NCI-H2029 treated with DMSO at 0.1 percent for 48 hours (cell line): ENCODE measurements at regions not wholly inside any gene's neighbourhood (a gene's known extent, or its start where the extent isn't known, plus 50 kb on each side); places are given as distances from the start of the nearest gene placed in this dataset.

Experiments
- DNase-seq: peaks from one replicate; lab custom pipeline; 2025; lab: John Stamatoyannopoulos, UW

DNA sequence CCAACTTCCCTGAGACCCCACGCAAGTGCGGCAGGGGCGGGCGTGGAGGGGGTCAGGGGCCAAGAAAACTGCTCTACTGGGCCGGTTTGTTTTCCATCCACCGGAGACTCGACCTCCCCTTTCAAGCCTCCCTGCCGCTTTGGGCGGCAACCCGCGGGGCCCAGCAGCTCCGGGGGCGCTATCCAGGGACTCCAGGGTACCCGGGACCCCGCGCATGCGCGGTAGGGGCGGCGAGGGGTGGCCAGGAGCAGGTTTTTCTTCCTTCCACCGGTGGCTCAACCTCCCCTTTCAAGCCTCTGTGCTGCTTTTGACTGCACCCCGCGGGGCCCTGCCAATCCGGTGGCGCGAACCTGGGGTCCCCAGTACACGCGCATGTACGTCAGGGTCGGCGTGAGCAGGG lies 323.5 kb downstream of the ALG10 start:
- DNase-seq = no peak

DNA sequence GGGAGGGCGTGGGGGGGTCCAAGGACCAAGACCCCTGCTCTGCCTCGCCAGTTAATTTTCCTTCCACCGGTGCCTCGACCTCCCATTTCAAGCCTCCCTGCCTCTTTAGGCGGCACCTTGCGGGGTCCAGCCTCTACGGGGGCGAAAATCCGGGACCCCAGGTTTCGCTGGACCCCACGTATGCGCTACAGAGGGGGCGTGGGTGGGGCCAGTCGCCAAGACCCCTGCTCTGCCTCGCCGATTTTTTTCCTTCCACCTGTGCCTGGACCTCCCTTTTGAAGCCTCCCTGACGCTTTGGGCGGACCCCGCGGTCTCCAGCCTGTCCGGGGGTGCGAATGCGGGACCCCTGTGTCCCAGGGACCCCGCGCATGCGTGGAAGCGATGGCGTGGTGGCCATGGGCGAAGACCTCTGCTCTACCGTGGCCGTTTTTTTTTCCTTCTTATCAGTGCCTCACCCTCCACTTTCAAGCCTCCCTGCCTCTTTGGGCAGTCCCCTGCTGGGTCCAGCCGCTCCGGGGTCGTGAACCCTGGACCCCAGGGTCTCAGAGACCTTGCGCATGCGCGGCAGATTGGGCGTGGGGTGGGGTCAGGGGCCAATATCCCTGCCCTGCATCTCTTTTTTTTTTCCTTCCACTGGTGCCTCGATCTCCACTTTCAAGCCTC lies 324.2 kb downstream of the ALG10 start:
- no peak for DNase-seq

DNA sequence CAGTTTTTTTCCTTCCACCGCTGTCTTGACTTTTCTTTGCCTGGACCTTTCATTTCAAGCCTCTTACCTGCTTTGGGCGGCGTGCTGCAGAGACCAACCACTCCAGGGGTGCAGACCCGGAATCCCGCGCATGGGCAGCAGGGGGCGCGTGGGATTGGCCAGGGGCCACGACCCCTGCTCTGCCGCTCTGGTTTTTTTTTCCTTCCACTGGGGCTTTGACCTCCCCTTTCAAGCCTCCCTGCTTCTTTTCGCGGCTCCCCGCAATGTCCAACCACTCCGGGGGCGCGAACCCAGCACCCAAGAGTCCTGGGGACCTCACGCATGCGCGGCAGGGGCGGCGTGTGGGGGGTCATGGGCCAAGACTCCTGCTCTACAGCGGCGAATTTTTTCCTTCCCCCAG lies 325.1 kb downstream of the ALG10 start:
- no peak for DNase-seq

DNA sequence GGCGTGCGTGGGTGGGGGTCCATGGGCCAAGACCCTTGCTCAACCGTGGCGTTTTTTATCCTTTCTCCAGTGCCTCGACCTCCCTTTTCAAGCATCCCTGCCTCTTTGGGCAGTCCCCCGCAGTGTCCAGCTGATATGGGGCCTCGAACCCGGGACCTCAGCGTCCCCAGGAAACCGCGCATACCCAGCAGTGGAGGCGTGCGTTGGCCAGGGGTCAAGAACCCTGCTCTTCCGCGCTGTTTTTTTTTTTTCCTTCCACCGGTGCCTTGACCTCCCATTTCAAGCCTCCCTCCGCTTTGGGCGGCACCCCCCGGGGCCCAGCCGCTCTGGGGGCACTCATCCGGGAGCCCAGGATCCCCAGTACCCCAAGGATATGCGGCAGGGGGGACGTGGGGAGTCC lies 325.8 kb downstream of the ALG10 start:
- no peak for DNase-seq

DNA sequence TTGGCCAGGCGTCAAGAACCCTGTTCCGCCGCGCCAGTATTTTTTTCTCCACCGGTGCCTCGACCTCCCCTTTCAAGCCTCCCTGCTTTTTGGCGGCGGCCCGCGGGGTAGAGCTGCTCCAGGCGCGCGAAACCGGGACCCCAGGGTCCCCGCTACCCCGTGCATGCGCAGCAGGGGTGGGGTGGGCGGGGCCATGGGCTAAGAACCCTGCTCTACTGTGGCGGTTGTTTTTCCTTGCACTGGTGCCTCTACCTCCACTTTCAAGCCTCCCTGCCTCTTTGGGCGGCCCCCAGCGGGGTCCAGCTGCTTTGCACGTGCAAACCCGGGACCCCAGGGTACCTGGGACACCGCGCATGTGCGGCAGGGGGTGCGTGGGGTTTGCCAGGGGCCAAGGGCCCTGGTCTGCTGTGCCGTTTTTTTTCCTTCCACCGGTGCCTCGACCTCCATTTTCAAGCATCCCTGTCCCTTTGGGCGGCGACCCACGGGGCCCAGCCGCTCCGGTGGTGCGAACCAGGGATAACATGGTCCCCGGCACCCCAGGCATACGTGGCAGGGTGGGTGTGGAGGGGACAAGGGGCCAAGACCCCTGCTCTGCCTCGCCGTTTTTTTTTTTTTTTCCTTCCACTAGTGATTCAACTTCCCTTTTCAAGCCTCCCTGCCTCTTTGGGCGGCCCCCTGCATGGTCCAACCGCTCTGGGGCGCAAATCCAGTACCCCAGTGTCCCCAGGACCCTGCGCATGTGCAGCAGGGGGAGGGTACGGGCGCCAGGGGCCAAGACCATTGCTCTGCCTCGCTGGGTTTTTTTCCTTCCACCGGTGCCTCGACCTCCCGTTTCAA lies 326.8 kb downstream of the ALG10 start:
- no peak for DNase-seq

DNA sequence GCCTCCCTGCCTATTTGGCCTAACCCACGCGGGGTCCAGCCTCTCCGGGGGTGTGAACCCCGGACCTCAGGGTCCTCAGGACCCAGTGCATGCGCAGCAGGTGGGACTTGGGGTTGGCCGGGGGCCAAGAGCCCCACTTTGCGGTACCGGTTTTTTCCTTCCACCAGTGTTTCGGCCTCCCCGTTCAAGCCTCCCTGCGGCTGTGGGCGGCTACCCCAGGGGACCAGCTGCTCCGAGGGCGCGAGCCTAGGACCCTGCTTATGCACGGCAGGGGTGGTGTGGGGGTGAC lies 327.3 kb downstream of the ALG10 start:
- no peak for DNase-seq

DNA sequence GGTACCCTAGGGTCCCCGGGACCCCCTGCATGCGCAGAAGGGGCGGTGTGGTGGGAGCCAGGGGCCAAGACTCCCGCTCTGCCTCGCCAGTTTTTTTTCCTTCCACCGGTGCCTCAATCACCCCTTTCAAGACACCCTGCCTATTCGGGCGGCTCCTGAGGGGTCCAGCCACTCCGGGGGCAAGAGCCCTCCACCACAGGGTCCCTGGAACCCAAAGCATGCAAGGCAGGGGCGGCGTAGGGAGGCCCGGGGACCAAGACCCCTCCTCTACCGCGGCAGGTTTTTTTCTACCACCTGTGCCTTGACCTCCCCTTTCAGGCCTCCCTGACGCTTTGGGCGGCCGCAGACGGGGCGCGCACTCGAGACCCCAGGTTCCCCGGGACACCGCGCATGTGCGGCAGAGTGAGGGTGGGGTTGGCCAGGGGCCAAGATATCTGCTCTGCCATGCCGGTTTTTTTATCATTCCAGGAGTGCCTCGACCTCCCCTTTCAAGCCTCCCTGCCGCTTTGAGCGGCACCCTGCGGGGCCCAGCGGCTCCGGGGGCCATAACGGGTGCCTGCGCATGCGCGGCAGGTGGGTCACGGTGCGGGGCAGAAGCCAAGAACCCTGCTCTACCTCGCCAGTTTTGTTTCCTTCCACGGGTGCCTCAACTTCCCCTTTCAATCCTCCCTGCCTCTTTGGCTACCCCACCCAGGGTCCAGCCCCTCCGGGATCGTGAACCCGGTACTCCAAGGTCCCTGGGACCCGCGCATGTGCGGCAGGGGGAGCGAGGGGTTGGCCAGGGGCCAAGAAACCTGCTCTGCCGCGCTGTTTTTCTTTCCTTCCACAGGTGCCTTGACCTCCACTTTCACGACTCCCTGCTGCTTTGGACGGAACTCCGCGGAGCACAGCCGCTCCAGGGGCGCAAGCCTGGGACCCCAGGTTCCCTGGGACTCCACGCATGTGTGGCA lies 328.1 kb downstream of the ALG10 start:
- no peak for DNase-seq

DNA sequence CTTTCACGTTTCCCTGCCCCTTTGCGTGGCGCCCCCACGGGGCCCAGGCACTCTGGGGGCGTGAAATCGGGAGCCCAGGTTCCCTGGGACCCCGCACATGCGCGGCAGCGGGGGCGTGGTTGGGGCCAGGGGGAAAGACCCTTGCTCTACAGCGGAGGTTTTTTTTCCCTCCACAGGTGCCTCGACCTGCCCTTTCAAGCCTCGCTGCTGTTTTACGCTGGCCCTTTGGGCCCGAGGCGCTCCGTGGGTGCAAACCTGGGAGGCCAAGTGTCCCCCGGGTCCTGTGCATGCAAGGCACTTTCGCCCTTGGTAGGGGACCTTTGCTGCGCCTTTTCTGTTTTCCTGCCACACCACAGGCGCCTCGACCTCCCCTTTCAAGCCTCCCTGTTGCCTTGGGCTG lies 329.8 kb downstream of the ALG10 start:
- no peak for DNase-seq

DNA sequence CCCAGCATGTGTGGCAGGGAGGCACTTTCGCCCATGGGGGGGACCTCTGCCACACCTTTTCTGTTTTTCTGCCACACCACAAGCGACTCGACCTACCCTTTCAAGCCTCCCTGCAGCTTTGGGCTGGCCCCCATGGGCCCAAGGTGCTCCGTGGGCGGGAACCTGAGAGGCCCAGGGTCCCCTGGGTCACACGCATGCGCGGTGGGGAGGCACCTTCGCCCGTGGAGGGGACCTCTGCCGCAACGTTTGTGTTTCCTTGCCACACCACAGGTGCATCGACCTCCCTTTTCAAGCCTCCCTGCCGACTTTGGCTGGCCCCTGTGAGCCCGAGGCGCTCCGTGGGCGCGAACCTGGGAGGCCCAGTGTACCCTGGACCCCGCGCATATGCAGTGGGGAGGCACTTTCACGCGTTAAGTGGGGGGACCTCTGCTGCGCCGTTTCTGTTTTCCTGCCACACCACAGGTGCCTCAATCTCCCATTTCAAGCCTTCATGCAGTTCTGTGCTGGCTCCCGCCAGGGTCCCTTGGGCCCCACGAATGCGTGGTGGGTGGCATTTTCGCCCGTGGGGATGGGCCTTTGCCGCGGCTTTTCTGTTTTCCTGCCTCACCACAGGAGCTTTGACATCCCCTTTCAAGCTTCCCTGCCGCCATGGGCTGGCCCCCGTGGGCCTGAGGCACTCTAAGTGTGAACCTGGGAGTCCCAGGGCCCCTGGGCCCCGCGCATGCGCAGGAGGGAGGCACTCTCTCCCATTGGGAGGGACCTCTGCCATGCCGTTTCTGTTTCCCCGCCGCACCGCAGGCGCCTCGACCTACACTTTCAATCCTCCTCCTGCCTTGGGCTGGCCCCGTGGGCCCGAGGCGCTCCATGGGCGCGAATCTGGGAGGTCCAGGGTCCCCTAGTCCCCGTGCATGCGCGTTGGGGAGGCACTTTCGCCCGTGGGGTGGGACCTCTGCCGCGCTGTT lies 332.2 kb downstream of the ALG10 start:
- no peak for DNase-seq

DNA sequence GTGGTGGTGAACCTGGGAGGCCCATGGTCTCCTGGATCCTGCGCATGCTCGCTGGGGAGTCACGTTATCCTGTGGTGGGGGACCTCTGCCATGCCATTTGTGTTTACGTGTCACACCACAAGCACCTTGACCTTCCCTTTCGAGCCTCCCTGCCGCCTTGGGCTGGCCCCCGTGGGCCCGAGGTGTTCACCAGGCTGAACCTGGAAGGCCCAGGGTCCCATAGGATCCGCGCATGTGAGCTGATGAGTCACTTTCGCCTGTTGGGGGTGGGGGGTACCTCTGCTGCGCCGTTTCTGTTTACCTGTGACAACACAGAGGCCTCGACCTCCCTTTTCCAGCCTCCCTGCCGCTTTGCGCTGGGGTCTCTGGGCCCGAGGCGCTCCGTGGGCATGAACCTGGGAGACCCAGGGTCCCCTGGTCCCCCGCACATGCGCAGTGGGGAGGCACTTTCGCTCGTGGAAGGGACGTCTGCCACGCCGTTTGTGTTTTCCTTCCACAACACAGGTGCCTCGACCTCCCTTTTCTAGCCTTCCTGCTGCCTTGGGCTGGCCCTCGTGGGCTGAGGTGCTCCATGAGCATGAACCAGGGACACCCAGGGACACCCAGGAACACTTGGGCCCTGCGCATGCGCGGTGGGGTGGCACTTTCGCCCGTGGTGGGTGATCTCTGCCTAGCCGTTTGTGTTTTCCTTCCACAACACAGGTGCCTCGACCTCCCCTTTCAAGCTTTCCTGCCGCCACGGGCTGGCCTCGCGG lies 334.1 kb downstream of the ALG10 start:
- DNase-seq = no peak

DNA sequence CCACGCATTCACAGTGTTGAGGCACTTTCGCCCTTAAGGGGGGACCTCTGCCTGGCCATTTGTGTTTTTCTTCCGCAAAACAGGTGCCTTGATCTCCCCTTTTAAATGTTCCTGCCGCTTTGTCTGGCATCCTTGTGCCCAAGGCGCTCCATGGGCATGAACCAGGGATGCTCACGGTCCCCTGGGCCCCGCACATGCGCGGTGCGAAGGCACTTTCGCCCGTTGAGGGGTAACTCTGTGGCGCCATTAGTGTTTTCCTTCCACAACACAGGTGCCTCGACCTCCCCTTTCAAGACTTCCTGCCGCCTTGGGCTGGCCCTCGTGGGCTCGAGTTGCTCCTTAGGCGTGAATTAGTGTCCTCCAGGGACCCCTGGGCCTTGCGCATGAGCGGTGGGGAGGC lies 335.5 kb downstream of the ALG10 start:
- no peak for DNase-seq

DNA sequence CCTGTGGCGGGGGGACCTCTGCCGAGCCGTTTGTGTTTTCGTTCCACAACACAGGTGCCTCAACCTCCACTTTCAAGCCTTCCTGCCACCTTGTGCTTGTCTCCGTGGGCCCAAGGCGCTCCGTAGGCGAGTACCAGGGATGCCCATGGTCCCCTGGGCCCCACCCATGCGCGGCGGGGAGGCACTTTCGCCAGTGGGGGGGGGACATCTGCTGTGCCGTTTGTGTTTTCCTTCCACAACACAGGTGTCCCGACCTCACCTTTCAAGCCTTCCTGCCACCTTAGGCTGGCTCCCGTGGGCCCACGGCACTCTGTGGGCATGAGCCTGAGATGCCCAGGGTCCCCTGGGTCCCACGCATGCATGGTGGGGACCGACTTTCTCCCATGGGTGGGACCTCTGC lies 335.9 kb downstream of the ALG10 start:
- DNase-seq = no peak

DNA sequence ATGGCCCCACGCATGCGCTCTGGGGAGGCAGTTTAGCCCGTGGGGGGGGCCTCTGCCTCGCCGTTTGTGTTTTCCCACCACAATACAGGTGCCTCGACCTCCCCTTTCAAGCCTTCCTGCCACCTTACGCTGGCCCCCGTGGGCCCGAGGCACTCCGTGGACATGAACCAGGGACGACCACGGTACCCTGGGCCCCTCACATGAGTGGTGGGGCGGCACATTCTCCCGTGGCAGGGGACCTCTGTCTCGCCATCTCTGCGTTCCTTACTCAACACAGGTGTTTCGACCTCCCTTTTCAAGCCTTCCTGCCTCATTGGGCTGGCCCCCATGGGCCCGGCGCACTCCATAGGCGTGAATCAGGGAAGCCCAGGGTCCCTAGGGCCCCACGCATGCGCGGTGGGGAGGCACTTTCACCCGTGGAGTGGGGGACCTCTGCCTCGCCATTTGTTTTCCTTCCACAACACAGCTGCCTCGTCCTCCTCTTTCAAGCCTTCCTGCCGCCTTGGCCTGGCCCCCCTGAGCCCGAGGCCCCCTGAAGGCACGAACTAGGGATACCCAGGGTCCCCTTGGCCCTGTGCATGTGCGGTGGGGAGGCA lies 339.5 kb downstream of the ALG10 start:
- DNase-seq = no peak

DNA sequence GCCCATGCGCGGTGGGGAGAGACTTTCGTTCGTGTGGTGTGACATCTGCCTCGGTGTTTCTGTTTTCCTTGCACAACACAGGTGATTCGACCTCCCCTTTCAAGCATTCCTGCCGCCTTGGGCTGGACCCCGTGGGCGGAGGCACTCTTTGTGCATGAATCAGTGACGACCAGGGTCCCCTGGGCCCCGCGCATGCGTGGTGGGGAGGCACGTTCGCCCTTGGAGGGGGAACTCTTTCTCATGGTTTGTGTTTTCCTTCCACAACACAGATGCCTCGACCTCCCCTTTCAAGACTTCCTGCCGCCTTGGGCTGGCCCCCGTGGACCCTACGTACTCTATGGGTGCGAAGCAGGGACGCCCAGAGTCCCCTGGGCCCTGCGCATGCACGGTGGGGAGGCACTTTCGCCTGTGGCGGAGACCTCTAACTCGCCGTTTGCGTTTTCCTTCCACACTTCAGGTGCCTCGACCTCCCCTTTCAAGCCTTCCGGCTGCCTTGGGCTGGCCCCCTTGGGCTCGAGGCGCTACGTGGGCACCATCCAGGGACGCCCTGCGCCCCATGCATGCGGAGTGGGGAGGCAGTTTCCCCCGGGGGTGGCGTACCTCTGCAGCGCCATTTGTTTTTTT lies 340.9 kb downstream of the ALG10 start:
- no peak for DNase-seq

DNA sequence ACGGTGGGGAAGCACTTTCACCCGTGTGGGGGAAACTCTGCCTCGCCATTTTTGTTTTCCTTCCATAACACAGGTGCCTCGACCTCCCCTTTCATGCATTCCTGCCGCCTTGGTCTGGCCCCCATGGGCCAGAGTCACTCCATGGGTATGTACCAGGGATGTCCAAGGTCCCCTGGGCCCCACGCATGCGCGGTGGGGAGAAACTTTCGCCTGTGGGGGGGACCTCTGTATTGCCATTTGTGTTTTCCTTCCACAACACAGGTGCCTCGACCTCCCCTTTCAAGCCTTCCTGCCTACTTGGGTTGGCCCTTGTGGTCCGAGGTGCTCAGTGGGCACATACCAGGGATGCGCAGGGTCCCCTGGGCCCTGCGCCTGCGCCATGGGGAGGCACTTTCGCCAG lies 345.8 kb downstream of the ALG10 start:
- no peak for DNase-seq

DNA sequence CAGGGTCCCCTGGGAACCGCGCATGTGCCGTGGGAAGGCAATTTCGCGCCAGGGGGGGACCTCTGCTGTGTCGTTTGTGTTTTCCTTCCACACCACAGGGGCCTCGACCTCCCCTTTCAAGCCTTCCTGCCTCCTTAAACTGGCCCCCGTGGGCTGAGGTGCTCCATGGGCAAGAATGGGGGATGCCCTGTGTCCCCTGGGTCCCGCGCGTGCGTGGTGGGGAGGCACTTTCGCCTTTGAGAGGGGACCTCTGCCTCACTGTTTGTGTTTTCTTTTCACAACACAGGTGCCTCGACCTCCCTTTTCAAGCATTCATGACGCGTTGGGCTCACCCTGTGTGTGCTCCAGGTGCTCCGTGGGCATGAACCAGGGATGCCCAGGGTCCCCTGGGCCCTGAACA lies 348.8 kb downstream of the ALG10 start:
- DNase-seq = no peak

DNA sequence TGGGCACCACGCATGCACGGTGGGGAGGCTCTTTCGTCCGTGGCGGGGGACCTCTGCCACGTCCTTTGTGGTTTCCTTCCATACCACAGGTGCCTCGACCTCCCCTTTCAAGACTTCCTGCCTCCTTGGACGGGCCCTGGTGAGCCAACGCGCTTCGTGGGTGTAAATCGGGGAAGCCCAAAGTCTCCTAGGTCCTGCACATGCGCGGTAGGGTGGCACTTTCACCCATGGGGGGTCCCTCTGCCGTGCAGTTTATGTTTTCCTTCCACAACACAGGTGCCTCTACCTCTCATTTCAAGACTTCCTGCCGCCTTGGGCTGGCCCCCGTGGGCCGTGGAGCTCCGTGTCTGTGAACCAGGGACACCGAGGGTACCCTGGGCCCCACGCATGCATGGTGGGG lies 349.7 kb downstream of the ALG10 start:
- no peak for DNase-seq

DNA sequence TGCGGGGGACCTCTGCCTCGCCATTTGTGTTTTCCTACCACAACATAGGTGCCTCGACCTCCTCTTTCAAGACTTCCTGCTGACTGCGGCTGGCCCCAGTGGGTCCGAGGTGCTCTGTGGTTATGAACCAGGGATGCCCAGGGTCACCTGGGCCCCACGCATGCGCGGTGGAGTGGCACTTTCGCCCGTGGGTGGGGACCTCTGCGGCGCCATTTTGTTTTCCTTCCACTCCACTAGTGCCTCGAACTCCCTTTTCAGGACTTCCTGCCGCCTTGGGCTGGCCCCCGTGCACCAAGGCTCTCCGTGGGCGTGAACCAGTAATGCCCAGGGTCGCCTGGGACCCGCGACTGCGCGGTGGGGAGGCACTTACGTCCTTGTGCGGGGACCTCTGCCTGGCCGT lies 351.6 kb downstream of the ALG10 start:
- no peak for DNase-seq

DNA sequence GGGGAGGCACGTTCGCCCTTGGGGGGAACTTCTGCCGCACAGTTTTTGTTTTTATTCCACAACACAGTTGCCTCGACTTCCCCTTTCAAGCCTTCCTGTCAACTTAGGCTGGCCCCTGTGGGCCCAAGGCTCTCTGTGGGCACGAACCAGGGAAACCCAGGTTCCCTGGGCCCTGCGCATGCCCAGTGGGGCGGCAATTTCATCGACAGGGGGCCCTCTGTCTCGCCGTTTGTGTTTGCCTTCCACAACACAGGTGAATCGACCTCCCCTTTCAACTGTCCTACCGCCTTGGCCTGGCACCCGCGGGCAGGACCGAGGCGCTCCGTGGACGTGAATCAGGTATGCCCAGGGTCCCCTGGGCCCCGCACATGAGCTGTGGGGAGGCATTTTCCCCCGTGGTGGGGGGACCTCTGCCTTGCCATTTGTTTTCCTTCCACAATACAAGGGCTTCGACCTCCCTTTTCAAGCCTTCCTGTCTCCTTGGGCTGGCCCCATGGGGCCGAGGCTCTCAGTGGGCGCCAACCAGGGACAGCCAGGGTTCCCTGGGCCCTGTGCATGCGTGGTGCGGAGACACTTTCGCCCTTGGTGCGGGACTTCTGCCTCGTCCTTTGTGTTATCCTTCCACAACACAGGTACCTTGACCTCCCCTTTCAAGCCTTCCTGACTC lies 354.0 kb downstream of the ALG10 start:
- no peak for DNase-seq
